SK-N-SH treated with all-trans-retinoic acid at 6 μM for 48 hours (cell line): ENCODE measurements at regions not wholly inside any gene's neighbourhood (a gene's known extent, or its start where the extent isn't known, plus 50 kb on each side); places are given as distances from the start of the nearest gene placed in this dataset.

Experiments
- BACH2 ChIP-seq: fragments of 250-450 bp; sonication (Bioruptor Pico); IDR thresholded peaks from 2 replicates; pipeline ENCODE4 v1.9.0; 2021; ENCODE audit warnings: mild to moderate bottlenecking, borderline replicate concordance
- CSRNP3 ChIP-seq: fragments of 250-450 bp; sonication (Bioruptor Pico); IDR thresholded peaks from 2 replicates; pipeline ENCODE4 v1.5.1; 2021; ENCODE audit warnings: mild to moderate bottlenecking, moderate library complexity
- SNAI2 ChIP-seq: fragments of 250-450 bp; sonication (Bioruptor Pico); IDR thresholded peaks from 2 replicates; pipeline ENCODE4 v1.5.0; 2020; ENCODE audit warnings: mild to moderate bottlenecking, moderate library complexity
- TOX ChIP-seq: fragments of 250-450 bp; sonication (Bioruptor Pico); IDR thresholded peaks from 2 replicates; pipeline ENCODE4 v1.8.0; 2021; ENCODE audit warnings: mild to moderate bottlenecking, moderate library complexity, borderline replicate concordance
- TSHZ2 ChIP-seq: fragments of 250-450 bp; sonication (Bioruptor Pico); IDR thresholded peaks from 2 replicates; pipeline ENCODE4 v1.5.0; 2020; ENCODE audit warnings: mild to moderate bottlenecking, moderate library complexity
- ZFP30 ChIP-seq: fragments of 450-650 bp; formaldehyde crosslinking; IDR thresholded peaks from 2 replicates; pipeline ENCODE4 v1.5.0; 2022; ENCODE audit warnings: mild to moderate bottlenecking, moderate library complexity
- ZNF565 ChIP-seq: fragments of 450-650 bp; formaldehyde crosslinking; conservative IDR thresholded peaks from 2 replicates; pipeline ENCODE4 v1.5.0; 2020; ENCODE audit warnings: low read depth, mild to moderate bottlenecking, moderate library complexity
- ZNF70 ChIP-seq: fragments of 450-650 bp; formaldehyde crosslinking; IDR thresholded peaks from 2 replicates; pipeline ENCODE4 v1.5.0; 2020; ENCODE audit warnings: mild to moderate bottlenecking, moderate library complexity
- TF ChIP-seq, protein P1 (sequence below): fragments of 250-450 bp; sonication (Bioruptor Pico); IDR thresholded peaks from 2 replicates; pipeline ENCODE4 v1.8.0; 2021; ENCODE audit warnings: low read depth, mild to moderate bottlenecking, moderate library complexity, borderline replicate concordance

GRCh38 chr2:128545085-128545484, 226.4 kb upstream of the HS6ST1 start:
- TF ChIP-seq ZNF70 (CRISPR knock-in tag), result no peak
- TF ChIP-seq ZFP30 (CRISPR knock-in tag), result no peak
- TF ChIP-seq, protein P1, sequence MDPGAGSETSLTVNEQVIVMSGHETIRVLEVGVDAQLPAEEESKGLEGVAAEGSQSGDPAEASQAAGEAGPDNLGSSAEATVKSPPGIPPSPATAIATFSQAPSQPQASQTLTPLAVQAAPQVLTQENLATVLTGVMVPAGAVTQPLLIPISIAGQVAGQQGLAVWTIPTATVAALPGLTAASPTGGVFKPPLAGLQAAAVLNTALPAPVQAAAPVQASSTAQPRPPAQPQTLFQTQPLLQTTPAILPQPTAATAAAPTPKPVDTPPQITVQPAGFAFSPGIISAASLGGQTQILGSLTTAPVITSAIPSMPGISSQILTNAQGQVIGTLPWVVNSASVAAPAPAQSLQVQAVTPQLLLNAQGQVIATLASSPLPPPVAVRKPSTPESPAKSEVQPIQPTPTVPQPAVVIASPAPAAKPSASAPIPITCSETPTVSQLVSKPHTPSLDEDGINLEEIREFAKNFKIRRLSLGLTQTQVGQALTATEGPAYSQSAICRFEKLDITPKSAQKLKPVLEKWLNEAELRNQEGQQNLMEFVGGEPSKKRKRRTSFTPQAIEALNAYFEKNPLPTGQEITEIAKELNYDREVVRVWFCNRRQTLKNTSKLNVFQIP (CRISPR knock-in tag), result no peak
- no peak for TF ChIP-seq TOX
- TF ChIP-seq ZNF565 (CRISPR knock-in tag), result no peak
- TF ChIP-seq CSRNP3 (CRISPR knock-in tag), result no peak
- no peak for TF ChIP-seq TSHZ2 (CRISPR knock-in tag)
- no peak for TF ChIP-seq SNAI2 (CRISPR knock-in tag)
- TF ChIP-seq BACH2, result no peak
